HL-60 (cell line): ENCODE measurements at regions not wholly inside any gene's neighbourhood (a gene's known extent, or its start where the extent isn't known, plus 50 kb on each side); places are given as distances from the start of the nearest gene placed in this dataset.

ENCODE experiments used
- GABPA ChIP-seq: IDR thresholded peaks from 2 replicates; pipeline ENCODE4 v1.6.1; 2012; ENCODE audit warnings: low read depth
- POLR2AphosphoS5 ChIP-seq: IDR thresholded peaks from 2 replicates; pipeline ENCODE4 v1.6.1; 2012; ENCODE audit warnings: low read depth
- SPI1 ChIP-seq: IDR thresholded peaks from 2 replicates; pipeline ENCODE4 v1.6.1; 2012; ENCODE audit warnings: low read depth, mild to moderate bottlenecking, borderline replicate concordance
- TF ChIP-seq, protein P1 (sequence below): IDR thresholded peaks from one replicate; pipeline ENCODE4 v1.5.1; 2011; ENCODE audit warnings: low read length, control low read depth, inconsistent platforms; ENCODE audit not compliant: insufficient read depth
- TF ChIP-seq, protein P2 (sequence below): IDR thresholded peaks from 2 replicates; pipeline ENCODE4 v1.6.1; 2012; ENCODE audit warnings: low read depth; ENCODE audit not compliant: insufficient replicate concordance

DNA sequence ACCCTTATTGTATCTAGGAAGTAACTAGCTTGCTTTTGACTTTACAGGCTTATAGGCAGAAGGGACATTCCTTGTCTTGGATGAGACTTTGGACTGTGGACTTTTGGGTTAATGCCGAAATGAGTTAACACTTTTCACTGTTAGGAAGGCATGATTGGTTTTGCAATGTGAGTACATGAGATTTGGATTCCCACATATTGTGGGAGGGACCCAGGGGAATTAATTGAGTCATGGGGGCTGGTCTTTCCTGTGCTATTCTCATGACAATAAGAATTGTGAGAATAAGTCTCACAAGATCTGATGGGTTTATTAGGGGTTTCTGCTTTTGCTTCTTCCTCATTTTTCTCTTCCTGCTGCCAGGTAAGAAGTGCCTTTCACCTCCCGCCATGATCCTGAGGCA, 417.5 kb downstream of the HINT1 start:
- TF ChIP-seq, protein P1, sequence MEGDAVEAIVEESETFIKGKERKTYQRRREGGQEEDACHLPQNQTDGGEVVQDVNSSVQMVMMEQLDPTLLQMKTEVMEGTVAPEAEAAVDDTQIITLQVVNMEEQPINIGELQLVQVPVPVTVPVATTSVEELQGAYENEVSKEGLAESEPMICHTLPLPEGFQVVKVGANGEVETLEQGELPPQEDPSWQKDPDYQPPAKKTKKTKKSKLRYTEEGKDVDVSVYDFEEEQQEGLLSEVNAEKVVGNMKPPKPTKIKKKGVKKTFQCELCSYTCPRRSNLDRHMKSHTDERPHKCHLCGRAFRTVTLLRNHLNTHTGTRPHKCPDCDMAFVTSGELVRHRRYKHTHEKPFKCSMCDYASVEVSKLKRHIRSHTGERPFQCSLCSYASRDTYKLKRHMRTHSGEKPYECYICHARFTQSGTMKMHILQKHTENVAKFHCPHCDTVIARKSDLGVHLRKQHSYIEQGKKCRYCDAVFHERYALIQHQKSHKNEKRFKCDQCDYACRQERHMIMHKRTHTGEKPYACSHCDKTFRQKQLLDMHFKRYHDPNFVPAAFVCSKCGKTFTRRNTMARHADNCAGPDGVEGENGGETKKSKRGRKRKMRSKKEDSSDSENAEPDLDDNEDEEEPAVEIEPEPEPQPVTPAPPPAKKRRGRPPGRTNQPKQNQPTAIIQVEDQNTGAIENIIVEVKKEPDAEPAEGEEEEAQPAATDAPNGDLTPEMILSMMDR = no peak
- TF ChIP-seq POLR2AphosphoS5 = no peak
- TF ChIP-seq, protein P2, sequence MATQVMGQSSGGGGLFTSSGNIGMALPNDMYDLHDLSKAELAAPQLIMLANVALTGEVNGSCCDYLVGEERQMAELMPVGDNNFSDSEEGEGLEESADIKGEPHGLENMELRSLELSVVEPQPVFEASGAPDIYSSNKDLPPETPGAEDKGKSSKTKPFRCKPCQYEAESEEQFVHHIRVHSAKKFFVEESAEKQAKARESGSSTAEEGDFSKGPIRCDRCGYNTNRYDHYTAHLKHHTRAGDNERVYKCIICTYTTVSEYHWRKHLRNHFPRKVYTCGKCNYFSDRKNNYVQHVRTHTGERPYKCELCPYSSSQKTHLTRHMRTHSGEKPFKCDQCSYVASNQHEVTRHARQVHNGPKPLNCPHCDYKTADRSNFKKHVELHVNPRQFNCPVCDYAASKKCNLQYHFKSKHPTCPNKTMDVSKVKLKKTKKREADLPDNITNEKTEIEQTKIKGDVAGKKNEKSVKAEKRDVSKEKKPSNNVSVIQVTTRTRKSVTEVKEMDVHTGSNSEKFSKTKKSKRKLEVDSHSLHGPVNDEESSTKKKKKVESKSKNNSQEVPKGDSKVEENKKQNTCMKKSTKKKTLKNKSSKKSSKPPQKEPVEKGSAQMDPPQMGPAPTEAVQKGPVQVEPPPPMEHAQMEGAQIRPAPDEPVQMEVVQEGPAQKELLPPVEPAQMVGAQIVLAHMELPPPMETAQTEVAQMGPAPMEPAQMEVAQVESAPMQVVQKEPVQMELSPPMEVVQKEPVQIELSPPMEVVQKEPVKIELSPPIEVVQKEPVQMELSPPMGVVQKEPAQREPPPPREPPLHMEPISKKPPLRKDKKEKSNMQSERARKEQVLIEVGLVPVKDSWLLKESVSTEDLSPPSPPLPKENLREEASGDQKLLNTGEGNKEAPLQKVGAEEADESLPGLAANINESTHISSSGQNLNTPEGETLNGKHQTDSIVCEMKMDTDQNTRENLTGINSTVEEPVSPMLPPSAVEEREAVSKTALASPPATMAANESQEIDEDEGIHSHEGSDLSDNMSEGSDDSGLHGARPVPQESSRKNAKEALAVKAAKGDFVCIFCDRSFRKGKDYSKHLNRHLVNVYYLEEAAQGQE = no peak
- TF ChIP-seq GABPA = no peak
- TF ChIP-seq SPI1 = no peak
